DOHH2 (cell line): ENCODE measurements at regions not wholly inside any gene's neighbourhood (a gene's known extent, or its start where the extent isn't known, plus 50 kb on each side); places are given as distances from the start of the nearest gene placed in this dataset.

Experiments
- H3F3A ChIP-seq: fragments of 200-600 bp; sonication (generic), shearing (Covaris generic); 2 replicates; pipeline ENCODE4 v1.6.0; 2016; ENCODE audit warnings: antibody characterized with exemption, mild to moderate bottlenecking; ENCODE audit not compliant: control insufficient read depth, insufficient read depth
- H3K27ac ChIP-seq: fragments of 200-600 bp; sonication (generic); 2 replicates; pipeline ENCODE4 v1.5.1; 2014; ENCODE audit warnings: low read depth, mild to moderate bottlenecking, low read length, moderate library complexity
- H3K27me3 ChIP-seq: fragments of 200-600 bp; sonication (generic); 2 replicates; pipeline ENCODE4 v1.6.1; 2014; ENCODE audit warnings: mild to moderate bottlenecking, low read length, mixed read lengths; ENCODE audit not compliant: control insufficient read depth
- H3K36me3 ChIP-seq: fragments of 200-600 bp; sonication (generic); 2 replicates; pipeline ENCODE4 v1.6.1; 2014; ENCODE audit warnings: mild to moderate bottlenecking, low read length, moderate library complexity, mixed read lengths; ENCODE audit not compliant: control insufficient read depth
- H3K4me1 ChIP-seq: fragments of 200-600 bp; sonication (generic); 2 replicates; pipeline ENCODE4 v1.6.1; 2014; ENCODE audit warnings: mild to moderate bottlenecking, low read length, mixed read lengths; ENCODE audit not compliant: control insufficient read depth
- H3K4me2 ChIP-seq: fragments of 200-600 bp; sonication (generic); 2 replicates; pipeline ENCODE4 v1.6.0; 2014; ENCODE audit warnings: mild to moderate bottlenecking, low read length, moderate library complexity
- H3K4me3 ChIP-seq: fragments of 200-600 bp; sonication (generic); 2 replicates; pipeline ENCODE4 v1.5.1; 2014; ENCODE audit warnings: mild to moderate bottlenecking, low read length, mixed read lengths
- H3K79me2 ChIP-seq: fragments of 200-600 bp; sonication (generic); 2 replicates; pipeline ENCODE4 v1.6.1; 2014; ENCODE audit warnings: mild to moderate bottlenecking, low read length, mixed read lengths; ENCODE audit not compliant: control insufficient read depth
- H3K9me2 ChIP-seq: fragments of 200-600 bp; sonication (generic); replicated peaks from 2 replicates; pipeline ENCODE4 v1.6.1; 2014; ENCODE audit warnings: mild to moderate bottlenecking, low read length, mixed read lengths; ENCODE audit not compliant: control insufficient read depth
- H3K9me3 ChIP-seq: fragments of 200-600 bp; sonication (generic); 2 replicates; pipeline ENCODE4 v1.6.1; 2014; ENCODE audit warnings: antibody characterized with exemption, low read length, mixed read lengths; ENCODE audit not compliant: control insufficient read depth, insufficient read depth
- H4K20me1 ChIP-seq: fragments of 200-600 bp; sonication (generic); 2 replicates; pipeline ENCODE4 v1.6.0; 2014; ENCODE audit warnings: low read depth, mild to moderate bottlenecking, antibody characterized with exemption, low read length, moderate library complexity; ENCODE audit not compliant: control insufficient read depth, insufficient read depth
- CTCF ChIP-seq: fragments of 200-600 bp; sonication (generic); IDR thresholded peaks from one replicate; pipeline ENCODE4 v1.5.1; 2014; ENCODE audit warnings: antibody characterized with exemption, mild to moderate bottlenecking, low read depth, low read length; ENCODE audit not compliant: poor library complexity, severe bottlenecking
- EZH2phosphoT487 ChIP-seq: fragments of 200-600 bp; sonication (generic); IDR thresholded peaks from 2 replicates; pipeline ENCODE4 v1.6.1; 2017; ENCODE audit warnings: borderline replicate concordance, mild to moderate bottlenecking, antibody characterized with exemption, low read length, moderate library complexity, mixed read lengths

- Histone ChIP-seq H3K79me2 (no peaks in the 10 kb centered on the region), H3K36me3 (no peaks in the 10 kb centered on the region), H3F3A (no peaks in the 10 kb centered on the region), H3K27me3 (no peaks in the 10 kb centered on the region), H3K27ac (no peak overlapping the region), H3K9me3 (no peaks in the 10 kb centered on the region), H3K9me2 (no peaks in the 10 kb centered on the region), H3K4me3 (no peak overlapping the region), H4K20me1 (no peaks in the 10 kb centered on the region), H3K4me1 (no peaks in the 10 kb centered on the region), H3K4me2 (no peak overlapping the region)
- TF ChIP-seq EZH2phosphoT487 (no peak), CTCF (no peak)
Observed at GRCh38 chr5:82816926-82817325, 260.3 kb downstream of the TMEM167A start.

- Histone ChIP-seq H3F3A (no peaks in the 10 kb centered on the region), H3K4me1 (no peaks in the 10 kb centered on the region), H3K36me3 (no peaks in the 10 kb centered on the region), H3K4me3 (no peak overlapping the region), H3K27me3 (no peaks in the 10 kb centered on the region), H3K79me2 (no peaks in the 10 kb centered on the region), H4K20me1 (no peaks in the 10 kb centered on the region), H3K9me2 (no peaks in the 10 kb centered on the region), H3K9me3 (no peaks in the 10 kb centered on the region), H3K27ac (no peak overlapping the region), H3K4me2 (no peak overlapping the region)
- TF ChIP-seq EZH2phosphoT487, result no peak
- TF ChIP-seq CTCF, result no peak
Observed at GRCh38 chr5:82815871-82816270, 261.3 kb downstream of the TMEM167A start.

GRCh38 chr5:82813861-82814260 is 263.3 kb downstream of the TMEM167A start:
- Histone ChIP-seq H3F3A (no peaks in the 10 kb centered on the region), H3K4me3 (no peak overlapping the region), H3K27ac (no peak overlapping the region), H3K9me3 (no peaks in the 10 kb centered on the region), H3K27me3 (no peaks in the 10 kb centered on the region), H4K20me1 (no peaks in the 10 kb centered on the region), H3K4me2 (no peak overlapping the region), H3K36me3 (no peaks in the 10 kb centered on the region), H3K79me2 (no peaks in the 10 kb centered on the region), H3K4me1 (no peaks in the 10 kb centered on the region), H3K9me2 (no peaks in the 10 kb centered on the region)
- TF ChIP-seq EZH2phosphoT487 (no peak), CTCF (no peak)

- H3K9me2 ChIP-seq, result no peaks in the 10 kb centered on the region
- H3F3A ChIP-seq, result no peaks in the 10 kb centered on the region
- H3K4me1 ChIP-seq, result no peaks in the 10 kb centered on the region
- no peak overlapping the region for H3K4me3 ChIP-seq
- no peaks in the 10 kb centered on the region for H4K20me1 ChIP-seq
- no peaks in the 10 kb centered on the region for H3K36me3 ChIP-seq
- H3K27ac ChIP-seq, result no peak overlapping the region
- no peak overlapping the region for H3K4me2 ChIP-seq
- no peaks in the 10 kb centered on the region for H3K79me2 ChIP-seq
- TF ChIP-seq EZH2phosphoT487 (no peak), CTCF (no peak)
- H3K27me3 ChIP-seq, result no peaks in the 10 kb centered on the region
- no peaks in the 10 kb centered on the region for H3K9me3 ChIP-seq
Observed at GRCh38 chr5:82812575-82812974, 264.6 kb downstream of the TMEM167A start.
